Activated CD4-positive, alpha-beta T cell treated with anti-CD3 and anti-CD28 coated beads, Interleukin-2, amount 10 ng/mL, durations not matched to agents 7 days and 5 days (primary cell): ENCODE measurements at regions not wholly inside any gene's neighbourhood (a gene's known extent, or its start where the extent isn't known, plus 50 kb on each side); places are given as distances from the start of the nearest gene placed in this dataset.

ENCODE experiments used
- CTCF ChIA-PET: fragments of 350-600 bp; sonication (Branson Sonifier 250); formaldehyde crosslinking; loops from one replicate; lab custom pipeline; 2021; ENCODE audit warnings: antibody characterized with exemption; lab: Charles Lee
- POLR2A ChIA-PET: fragments of 350-600 bp; sonication (Branson Sonifier 250); formaldehyde crosslinking; loops from one replicate; lab custom pipeline; 2021; ENCODE audit warnings: antibody characterized with exemption; lab: Charles Lee
- DNase-seq: peaks from one replicate; pipeline ENCODE4 v3.0.0-alpha.2; 2020
- H3K27ac Mint-ChIP-seq: one replicate; pipeline ENCODE4 v1.8.0; 2021; ENCODE audit warnings: mild to moderate bottlenecking, moderate library complexity, mixed read lengths
- H3K27me3 Mint-ChIP-seq: one replicate; pipeline ENCODE4 v1.8.0; 2021; ENCODE audit warnings: mixed read lengths
- H3K36me3 Mint-ChIP-seq: one replicate; pipeline ENCODE4 v1.8.0; 2021; ENCODE audit warnings: low read depth, mixed read lengths
- H3K4me1 Mint-ChIP-seq: one replicate; pipeline ENCODE4 v1.8.0; 2021; ENCODE audit warnings: mixed read lengths
- H3K4me3 Mint-ChIP-seq: one replicate; pipeline ENCODE4 v1.8.0; 2021; ENCODE audit warnings: mild to moderate bottlenecking, moderate library complexity, mixed read lengths
- H3K9me3 Mint-ChIP-seq: one replicate; pipeline ENCODE4 v1.8.0; 2021; ENCODE audit warnings: mixed read lengths

DNA sequence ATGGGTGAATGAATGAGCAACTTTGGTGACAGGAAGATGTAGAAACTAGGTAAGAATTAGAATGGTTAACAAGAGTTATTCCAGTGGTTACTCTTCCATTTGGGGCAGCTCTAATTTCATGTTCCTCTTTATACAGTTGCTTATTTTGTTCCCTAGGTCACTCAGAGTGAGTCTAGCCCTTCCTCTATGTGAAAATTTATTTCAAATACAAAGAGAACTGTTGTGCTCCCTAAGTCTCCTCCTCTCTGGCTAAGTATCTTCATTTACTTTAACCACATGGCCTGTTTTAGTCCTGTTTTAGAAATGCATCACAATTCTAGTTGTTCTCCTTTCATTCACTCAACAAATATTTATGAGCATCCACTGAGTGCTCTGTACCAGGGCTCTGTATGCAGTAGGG is 51.1 kb upstream of the HIF1A start:
- Mint-ChIP-seq H3K27ac (no peak overlapping the region), H3K9me3 (no peaks in the 10 kb centered on the region), H3K27me3 (no peaks in the 10 kb centered on the region), H3K4me1 (peaks cover 18% of the 10 kb centered on the region), H3K36me3 (peaks cover 2% of the 10 kb centered on the region), H3K4me3 (no peak overlapping the region)
- CTCF ChIA-PET = no interaction called here
- no peak for DNase-seq
- POLR2A ChIA-PET = no interaction called here

DNA sequence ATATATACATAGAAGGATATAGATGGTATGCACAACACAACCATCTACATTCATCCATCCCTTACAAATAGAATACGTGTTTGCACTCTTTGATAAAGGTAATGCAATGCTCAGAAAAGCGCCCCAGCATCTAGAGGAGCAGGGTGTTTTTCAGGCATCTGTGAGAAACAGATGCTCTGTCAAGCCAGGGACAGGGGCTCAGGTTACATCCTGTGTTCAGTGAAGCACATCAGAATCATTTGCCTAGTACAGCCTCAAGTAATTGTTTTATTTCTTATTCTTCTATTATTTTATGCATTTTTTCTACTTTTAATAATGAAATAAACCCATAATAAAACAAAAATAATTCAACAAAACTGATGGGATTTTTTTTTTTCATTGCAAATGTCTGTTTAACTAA is 50.5 kb upstream of the HIF1A start:
- CTCF ChIA-PET = no interaction called here
- H3K27me3 Mint-ChIP-seq = no peaks in the 10 kb centered on the region
- POLR2A ChIA-PET = no interaction called here
- H3K4me3 Mint-ChIP-seq = no peak overlapping the region
- H3K27ac Mint-ChIP-seq = no peak overlapping the region
- H3K9me3 Mint-ChIP-seq = no peaks in the 10 kb centered on the region
- no peak for DNase-seq
- peaks cover 5% of the 10 kb centered on the region for H3K36me3 Mint-ChIP-seq
- peaks cover 24% of the 10 kb centered on the region for H3K4me1 Mint-ChIP-seq

DNA sequence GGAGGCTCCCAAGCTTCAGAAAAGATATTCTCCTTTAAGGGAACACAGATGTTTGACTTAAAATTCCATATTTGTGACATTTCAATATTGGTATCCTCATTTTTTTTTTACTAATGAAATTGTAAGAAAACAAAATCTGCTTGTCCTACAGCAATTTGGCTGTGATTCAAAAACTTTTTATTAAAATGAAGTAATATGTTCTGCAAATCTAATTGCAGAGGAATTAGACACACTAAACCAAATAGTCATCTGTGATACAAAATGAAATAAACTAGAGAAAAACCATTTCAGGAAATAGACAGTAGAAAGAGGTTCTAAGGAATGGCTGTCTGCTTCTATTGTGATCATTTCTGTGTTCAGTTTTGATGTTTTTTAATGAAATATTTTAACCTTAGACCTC is 50.1 kb upstream of the HIF1A start:
- no peak overlapping the region for H3K27ac Mint-ChIP-seq
- H3K4me1 Mint-ChIP-seq = peaks cover 24% of the 10 kb centered on the region
- H3K4me3 Mint-ChIP-seq = no peak overlapping the region
- no peaks in the 10 kb centered on the region for H3K27me3 Mint-ChIP-seq
- POLR2A ChIA-PET = no interaction called here
- CTCF ChIA-PET = no interaction called here
- DNase-seq = no peak
- H3K36me3 Mint-ChIP-seq = peaks cover 5% of the 10 kb centered on the region
- no peaks in the 10 kb centered on the region for H3K9me3 Mint-ChIP-seq
